ENCODE measurements at regions not wholly inside any gene's neighbourhood (a gene's known extent, or its start where the extent isn't known, plus 50 kb on each side); places are given as distances from the start of the nearest gene placed in this dataset.

DNA sequence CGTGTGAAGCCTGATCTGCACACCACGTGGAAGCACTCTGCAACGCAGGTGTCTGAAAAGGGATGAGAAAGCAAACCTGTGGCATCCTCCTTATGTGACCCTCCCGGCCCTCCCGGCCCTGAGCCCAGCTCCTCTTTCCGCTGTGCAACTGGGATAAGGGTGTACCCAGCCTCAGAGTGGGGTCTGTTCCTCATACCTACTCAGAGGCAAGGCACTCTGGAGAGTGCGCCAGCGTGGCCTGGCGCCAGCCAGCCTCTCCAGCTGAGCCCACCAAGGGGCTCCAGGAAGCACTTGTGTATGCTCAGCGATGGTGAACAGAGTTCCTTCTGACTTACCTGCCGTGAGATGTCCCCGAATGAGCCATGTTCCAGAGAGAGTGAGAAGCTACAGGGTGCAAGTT, 102.8 kb downstream of the IRX1 start:
- peak in 1 of 2 donors; percentile 75 for DNase-seq
- ATAC-seq (ENCODE audit: low FRiP score in 2 of 2) = no peak
- no peaks in the 10 kb centered on the region for H3K4me1 ChIP-seq
- H3K36me3 ChIP-seq = no peaks in the 10 kb centered on the region
- H3K4me3 ChIP-seq = no peak overlapping the region
- H3K9me3 ChIP-seq = no peaks in the 10 kb centered on the region
- TF ChIP-seq POLR2AphosphoS5 (IDR thresholded peaks at IDR 0.05) (no peak), EP300 (IDR thresholded peaks at IDR 0.05) (no peak), POLR2A (IDR thresholded peaks at IDR 0.05) (no peak)
- TF ChIP-seq, protein P1, sequence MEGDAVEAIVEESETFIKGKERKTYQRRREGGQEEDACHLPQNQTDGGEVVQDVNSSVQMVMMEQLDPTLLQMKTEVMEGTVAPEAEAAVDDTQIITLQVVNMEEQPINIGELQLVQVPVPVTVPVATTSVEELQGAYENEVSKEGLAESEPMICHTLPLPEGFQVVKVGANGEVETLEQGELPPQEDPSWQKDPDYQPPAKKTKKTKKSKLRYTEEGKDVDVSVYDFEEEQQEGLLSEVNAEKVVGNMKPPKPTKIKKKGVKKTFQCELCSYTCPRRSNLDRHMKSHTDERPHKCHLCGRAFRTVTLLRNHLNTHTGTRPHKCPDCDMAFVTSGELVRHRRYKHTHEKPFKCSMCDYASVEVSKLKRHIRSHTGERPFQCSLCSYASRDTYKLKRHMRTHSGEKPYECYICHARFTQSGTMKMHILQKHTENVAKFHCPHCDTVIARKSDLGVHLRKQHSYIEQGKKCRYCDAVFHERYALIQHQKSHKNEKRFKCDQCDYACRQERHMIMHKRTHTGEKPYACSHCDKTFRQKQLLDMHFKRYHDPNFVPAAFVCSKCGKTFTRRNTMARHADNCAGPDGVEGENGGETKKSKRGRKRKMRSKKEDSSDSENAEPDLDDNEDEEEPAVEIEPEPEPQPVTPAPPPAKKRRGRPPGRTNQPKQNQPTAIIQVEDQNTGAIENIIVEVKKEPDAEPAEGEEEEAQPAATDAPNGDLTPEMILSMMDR (IDR thresholded peaks at IDR 0.05) = no peak
- WGBS, 2 donors = 82 to 86% methylated on average over 4 to 12 of the region's 12 CpGs
- H3K27me3 ChIP-seq = no peaks in the 10 kb centered on the region
- no peak overlapping the region for H3K27ac ChIP-seq

DNA sequence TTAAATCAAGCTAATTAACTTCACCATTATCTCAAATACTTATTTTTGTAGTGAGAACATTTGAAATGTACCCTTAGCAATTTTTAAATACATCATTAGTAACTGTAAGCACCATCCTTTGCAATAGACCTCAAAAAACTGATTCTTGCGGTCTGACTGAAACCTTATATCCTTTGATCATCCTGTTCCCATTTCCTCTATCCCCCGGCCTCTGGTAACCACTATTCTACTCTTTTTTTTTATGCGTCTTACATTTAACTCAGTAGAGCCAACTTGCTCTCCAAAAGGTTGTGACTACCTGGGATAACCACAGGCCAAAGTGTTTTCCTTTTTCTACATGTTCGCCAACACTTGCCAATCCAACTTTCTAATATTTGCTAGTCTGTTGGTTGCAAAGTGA, 106.1 kb downstream of the IRX1 start:
- Histone ChIP-seq H3K27ac (no peak overlapping the region), H3K36me3 (no peaks in the 10 kb centered on the region), H3K27me3 (no peaks in the 10 kb centered on the region), H3K4me1 (no peaks in the 10 kb centered on the region), H3K4me3 (no peak overlapping the region), H3K9me3 (no peaks in the 10 kb centered on the region)
- no peak for TF ChIP-seq EP300 (IDR thresholded peaks at IDR 0.05)
- TF ChIP-seq, protein P1 (IDR thresholded peaks at IDR 0.05) = no peak
- TF ChIP-seq POLR2A (IDR thresholded peaks at IDR 0.05) = no peak
- no peak for TF ChIP-seq POLR2AphosphoS5 (IDR thresholded peaks at IDR 0.05)
- ATAC-seq (ENCODE audit: low FRiP score in 2 of 2) (no peak), DNase-seq (no peak)
- WGBS, 2 donors = 68 to 84% methylated on average over 4 of the region's 4 CpGs

DNA sequence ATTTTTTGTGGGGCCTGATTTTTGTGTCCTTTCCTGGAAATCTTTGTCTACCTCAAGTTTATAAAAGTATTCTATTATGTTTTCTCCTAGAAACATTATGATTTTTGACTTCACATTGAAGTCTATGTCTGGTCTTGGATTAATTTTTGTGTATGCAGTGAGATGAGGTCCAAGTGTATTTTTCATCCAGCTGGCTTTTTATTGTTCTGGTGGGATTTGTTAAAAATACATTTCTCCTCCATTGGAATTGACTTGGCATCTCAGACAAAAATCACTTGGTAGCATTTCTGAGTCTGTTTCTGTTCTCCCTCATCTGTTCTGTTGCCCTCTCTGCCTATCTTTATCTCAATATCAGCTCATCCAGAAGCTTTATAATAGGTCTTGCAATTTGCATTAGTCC, 109.0 kb downstream of the IRX1 start:
- no peak overlapping the region for H3K4me3 ChIP-seq
- H3K36me3 ChIP-seq = no peaks in the 10 kb centered on the region
- ATAC-seq (ENCODE audit: low FRiP score in 2 of 2) (no peak), DNase-seq (no peak)
- H3K27ac ChIP-seq = no peak overlapping the region
- TF ChIP-seq EP300 (IDR thresholded peaks at IDR 0.05) (no peak), POLR2AphosphoS5 (IDR thresholded peaks at IDR 0.05) (no peak), POLR2A (IDR thresholded peaks at IDR 0.05) (no peak)
- TF ChIP-seq, protein P1 (IDR thresholded peaks at IDR 0.05) = no peak
- H3K27me3 ChIP-seq = no peaks in the 10 kb centered on the region
- H3K9me3 ChIP-seq = no peaks in the 10 kb centered on the region
- H3K4me1 ChIP-seq = no peaks in the 10 kb centered on the region

DNA sequence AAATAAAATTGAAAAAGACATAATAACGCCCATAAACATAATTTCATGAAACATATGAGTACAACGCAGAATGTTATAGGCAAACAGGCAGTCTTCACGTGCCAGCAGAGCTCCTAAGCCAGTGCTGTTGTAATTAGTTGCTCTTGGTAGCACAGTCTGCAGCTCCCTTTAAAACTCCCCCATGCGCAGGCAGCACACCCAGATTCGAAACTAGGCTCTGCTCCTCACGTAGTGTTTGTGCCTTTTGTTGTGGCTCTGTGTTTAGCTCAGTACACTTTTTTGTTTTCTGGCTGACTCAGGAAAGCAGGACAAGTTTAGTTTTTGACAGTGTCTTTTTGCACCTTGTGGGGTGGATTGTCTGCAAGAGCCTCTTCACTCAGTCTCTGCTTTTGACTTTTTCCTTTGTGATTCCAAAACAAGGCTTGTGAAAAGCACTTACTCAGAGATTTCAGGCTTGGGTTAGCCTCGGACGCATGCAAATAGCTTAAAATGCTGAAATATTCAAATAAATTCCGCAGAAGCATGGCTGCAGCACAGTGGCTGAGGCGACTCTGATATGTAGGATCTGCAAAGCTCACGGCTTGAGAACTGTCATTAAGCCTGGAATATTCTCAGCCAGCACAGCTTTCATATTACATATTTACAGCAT, 113.6 kb downstream of the IRX1 start:
- no peak for TF ChIP-seq POLR2AphosphoS5 (IDR thresholded peaks at IDR 0.05)
- TF ChIP-seq EP300 (IDR thresholded peaks at IDR 0.05) = no peak
- TF ChIP-seq, protein P1 (IDR thresholded peaks at IDR 0.05) = no peak
- no peak for TF ChIP-seq POLR2A (IDR thresholded peaks at IDR 0.05)

DNA sequence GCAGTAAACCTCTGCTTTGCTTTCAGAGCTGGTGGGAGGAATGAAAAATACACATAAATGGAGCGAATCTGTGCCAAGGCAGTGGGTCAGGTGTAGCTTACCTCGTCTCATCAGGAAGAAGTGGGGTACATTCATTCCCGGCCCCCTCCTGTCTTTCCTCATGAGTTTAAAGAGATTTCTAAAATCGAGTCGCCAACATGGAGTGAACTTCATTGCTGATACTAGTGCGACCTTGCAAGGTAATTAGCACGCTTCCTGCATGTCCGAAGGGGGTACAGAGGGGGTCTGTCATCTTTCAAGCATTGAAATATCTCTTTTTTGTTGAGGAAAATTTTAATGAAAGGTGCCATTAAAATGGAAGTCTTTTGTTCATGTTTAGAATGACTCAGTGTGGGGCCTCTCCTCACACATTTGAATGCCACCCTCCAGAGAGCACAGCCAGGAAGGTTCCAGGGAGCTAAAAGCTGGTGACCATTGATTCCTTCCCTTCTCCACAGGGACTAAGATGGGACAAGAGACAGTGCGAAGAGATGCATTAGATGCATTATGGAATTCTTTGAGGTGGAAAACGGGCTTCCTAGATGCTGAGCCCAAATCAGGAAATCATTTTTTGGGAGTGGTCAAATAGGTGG, 114.2 kb downstream of the IRX1 start:
- DNase-seq = no peak
- WGBS, 2 donors = 54 to 66% methylated on average over 10 of the region's 10 CpGs
- Histone ChIP-seq H3K4me3 (no peak overlapping the region), H3K27ac (no peak overlapping the region), H3K4me1 (no peaks in the 10 kb centered on the region), H3K27me3 (no peaks in the 10 kb centered on the region), H3K36me3 (no peaks in the 10 kb centered on the region), H3K9me3 (no peaks in the 10 kb centered on the region)
- ATAC-seq (ENCODE audit: low FRiP score in 2 of 2) = no peak
- TF ChIP-seq POLR2A (IDR thresholded peaks at IDR 0.05) = no peak
- no peak for TF ChIP-seq POLR2AphosphoS5 (IDR thresholded peaks at IDR 0.05)

More for the DNA sequence above, 113.6 kb downstream of the IRX1 start:
- H3K36me3 ChIP-seq = no peaks in the 10 kb centered on the region
- no peaks in the 10 kb centered on the region for H3K4me1 ChIP-seq
- H3K27ac ChIP-seq = no peak overlapping the region
- DNase-seq (no peak), ATAC-seq (ENCODE audit: low FRiP score in 2 of 2) (no peak)
- H3K27me3 ChIP-seq = no peaks in the 10 kb centered on the region
- H3K9me3 ChIP-seq = no peaks in the 10 kb centered on the region
- no peak overlapping the region for H3K4me3 ChIP-seq
- 55 to 62% methylated on average over 11 of the region's 11 CpGs for WGBS, 2 donors
